ENCODE measurements at regions not wholly inside any gene's neighbourhood (a gene's known extent, or its start where the extent isn't known, plus 50 kb on each side); places are given as distances from the start of the nearest gene placed in this dataset.

DNA sequence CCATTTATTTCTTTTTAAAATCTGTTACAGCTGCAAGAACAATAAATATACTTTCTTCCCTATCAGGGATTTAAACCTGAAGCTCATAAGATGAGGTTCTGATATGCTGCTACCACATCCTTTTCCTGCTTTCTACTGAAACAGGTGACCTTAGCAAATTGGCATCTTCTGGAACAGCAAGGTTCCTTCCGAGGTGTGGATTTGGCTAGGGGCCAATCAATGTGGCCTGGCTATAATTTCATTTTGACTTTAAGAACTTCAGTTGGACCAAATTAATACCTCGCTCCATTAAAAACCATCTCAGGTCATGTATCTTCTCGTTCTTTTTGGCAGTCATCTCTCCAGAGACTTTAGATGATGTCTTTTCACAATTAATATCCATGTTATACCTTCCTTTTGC, 53.4 kb upstream of the C3orf80 start:
- no peak for TF ChIP-seq CTCF (IDR thresholded peaks at IDR 0.05)
- Histone ChIP-seq H3K27me3 (no peaks in the 10 kb centered on the region), H3K27ac (no peak overlapping the region), H3K36me3 (no peaks in the 10 kb centered on the region), H3K4me3 (no peak overlapping the region), H3K9me3 (no peaks in the 10 kb centered on the region), H3K4me1 (no peaks in the 10 kb centered on the region)
- no peak for DNase-seq (ENCODE audit: low spot score in 2 of 2)
- intact Hi-C loops (cut with DNase I) = no loop called here

GRCh38 chr3:160174621-160175020, 50.6 kb upstream of the C3orf80 start:
- H3K4me3 ChIP-seq = no peak overlapping the region
- H3K4me1 ChIP-seq = no peaks in the 10 kb centered on the region
- H3K9me3 ChIP-seq = no peaks in the 10 kb centered on the region
- TF ChIP-seq CTCF (IDR thresholded peaks at IDR 0.05) = no peak
- H3K36me3 ChIP-seq = no peaks in the 10 kb centered on the region
- no peak overlapping the region for H3K27ac ChIP-seq
- DNase-seq (ENCODE audit: low spot score in 2 of 2) = no peak
- intact Hi-C loops (cut with DNase I) = no loop called here
- no peaks in the 10 kb centered on the region for H3K27me3 ChIP-seq

Data from ascending aorta (tissue), 2 donors.